IMR-90 (cell line): ENCODE measurements at regions not wholly inside any gene's neighbourhood (a gene's known extent, or its start where the extent isn't known, plus 50 kb on each side); places are given as distances from the start of the nearest gene placed in this dataset.

ENCODE experiments used
- ATAC-seq: fragments of 200-7000 bp; cut with Tn5 transposase; 2 replicates; pipeline ENCODE4 v1.9.1; 2020; ENCODE audit warnings: low read depth, mild to moderate bottlenecking, moderate library complexity
- BruUV-seq: library from RNA; stranded (reverse); fragments of 400-500 nt; replicated peaks from 2 replicates; lab custom pipeline; 2021; lab: Mats Ljungman, UMichigan
- CTCF ChIA-PET: fragments of 300-600 bp; formaldehyde crosslinking; extraction: SDS; loops from one replicate; lab custom pipeline; 2021; ENCODE audit warnings: antibody characterized with exemption; lab: Yijun Ruan, JAX
- POLR2A ChIA-PET: fragments of 300-600 bp; sonication (Branson Sonifier 250); formaldehyde crosslinking; loops from one replicate; lab custom pipeline; 2022; ENCODE audit warnings: antibody characterized with exemption; ENCODE audit not compliant: unreplicated experiment; lab: Charles Lee
- DNase-seq: peaks from one replicate; pipeline ENCODE4 v3.0.0; 2013
- H2AFZ ChIP-seq: replicated peaks from 2 replicates; pipeline ENCODE3; 2013; ENCODE audit warnings: low read length, mild to moderate bottlenecking; ENCODE audit not compliant: poor library complexity
- H2AK5ac ChIP-seq: 2 replicates; pipeline ENCODE4 v1.6.1; 2013; ENCODE audit warnings: low read depth, low read length, inconsistent platforms
- H2AK9ac ChIP-seq: replicated peaks from 2 replicates; pipeline ENCODE3; 2013; ENCODE audit warnings: mild to moderate bottlenecking, low read depth, low read length, moderate library complexity; ENCODE audit not compliant: poor library complexity
- H2BK120ac ChIP-seq: 2 replicates; pipeline ENCODE4 v1.6.1; 2013; ENCODE audit warnings: low read depth, low read length, inconsistent platforms
- H2BK15ac ChIP-seq: 3 replicates; pipeline ENCODE4 v1.6.1; 2013; ENCODE audit warnings: low read depth, low read length, inconsistent platforms
- H2BK20ac ChIP-seq: 2 replicates; pipeline ENCODE4 v1.6.1; 2013; ENCODE audit warnings: low read depth, mild to moderate bottlenecking, inconsistent platforms, low read length, moderate library complexity
- H2BK5ac ChIP-seq: 2 replicates; pipeline ENCODE4 v1.6.1; 2013; ENCODE audit warnings: mild to moderate bottlenecking, low read depth, low read length, inconsistent platforms; ENCODE audit not compliant: poor library complexity, severe bottlenecking
- H3K14ac ChIP-seq: replicated peaks from 2 replicates; pipeline ENCODE4 v1.6.1; 2013; ENCODE audit warnings: low read depth, low read length, inconsistent platforms
- H3K18ac ChIP-seq: 2 replicates; pipeline ENCODE4 v1.6.1; 2013; ENCODE audit warnings: low read depth, low read length, control low read depth
- H3K23ac ChIP-seq: 2 replicates; pipeline ENCODE4 v1.6.1; 2013; ENCODE audit warnings: low read depth, low read length, inconsistent platforms
- H3K27ac ChIP-seq: 2 replicates; pipeline ENCODE4 v1.5.1; 2013; ENCODE audit warnings: mild to moderate bottlenecking, control low read depth, low read length; ENCODE audit not compliant: insufficient read depth
- H3K27me3 ChIP-seq: 2 replicates; pipeline ENCODE4 v1.6.1; 2013; ENCODE audit warnings: low read length; ENCODE audit not compliant: control insufficient read depth, insufficient read depth
- H3K36me3 ChIP-seq: 2 replicates; pipeline ENCODE4 v1.6.1; 2013; ENCODE audit warnings: low read length, mixed read lengths; ENCODE audit not compliant: control insufficient read depth, insufficient read depth
- H3K4ac ChIP-seq: 2 replicates; pipeline ENCODE4 v1.6.1; 2013; ENCODE audit warnings: low read depth, low read length, inconsistent platforms
- H3K4me1 ChIP-seq: 2 replicates; pipeline ENCODE4 v1.6.1; 2013; ENCODE audit warnings: low read length, mixed read lengths; ENCODE audit not compliant: control insufficient read depth, insufficient read depth
- H3K4me2 ChIP-seq: 2 replicates; pipeline ENCODE4 v1.6.1; 2013; ENCODE audit warnings: low read depth, mild to moderate bottlenecking, control low read depth, low read length, moderate library complexity
- H3K4me3 ChIP-seq: 2 replicates; pipeline ENCODE4 v1.5.1; 2013; ENCODE audit warnings: low read depth, mild to moderate bottlenecking, control low read depth, low read length, moderate library complexity; ENCODE audit not compliant: insufficient read depth
- H3K56ac ChIP-seq: 2 replicates; pipeline ENCODE4 v1.6.1; 2013; ENCODE audit warnings: low read length, inconsistent platforms; ENCODE audit not compliant: insufficient read depth; ENCODE audit errors: extremely low read depth
- H3K79me1 ChIP-seq, 2 experiments: 2 replicates each; pipeline ENCODE4 v1.6.1; 2013; ENCODE audit warnings: low read length in 2 of 2, inconsistent platforms in 1 of 2, low read depth in 1 of 2
- H3K9ac ChIP-seq: 2 replicates; pipeline ENCODE4 v1.6.1; 2013; ENCODE audit warnings: low read depth, low read length, control low read depth
- H3K9me1 ChIP-seq: 2 replicates; pipeline ENCODE4 v1.6.1; 2013; ENCODE audit warnings: low read length, inconsistent platforms; ENCODE audit not compliant: insufficient read depth
- H3K9me3 ChIP-seq: 2 replicates; pipeline ENCODE4 v1.6.1; 2013; ENCODE audit warnings: low read length; ENCODE audit not compliant: control insufficient read depth, insufficient read depth
- H4K20me1 ChIP-seq: 2 replicates; pipeline ENCODE4 v1.6.1; 2013; ENCODE audit warnings: low read length, inconsistent platforms; ENCODE audit not compliant: insufficient read depth
- H4K5ac ChIP-seq: 2 replicates; pipeline ENCODE4 v1.6.1; 2013; ENCODE audit warnings: mild to moderate bottlenecking, low read depth, low read length, control low read depth
- H4K8ac ChIP-seq, 2 experiments: 2 replicates each; pipeline ENCODE4 v1.6.1; 2013; ENCODE audit warnings: low read depth in 2 of 2, low read length in 2 of 2, control low read depth in 1 of 2, inconsistent platforms in 1 of 2
- H4K91ac ChIP-seq: 2 replicates; pipeline ENCODE4 v1.6.1; 2013; ENCODE audit warnings: low read depth, low read length, inconsistent platforms; ENCODE audit not compliant: insufficient read depth
- BHLHE40 ChIP-seq: fragments of 150-350 bp; IDR thresholded peaks from 2 replicates; pipeline ENCODE4 v1.6.1; 2016; ENCODE audit warnings: mild to moderate bottlenecking, low read depth, low read length
- MXI1 ChIP-seq: IDR thresholded peaks from 2 replicates; pipeline ENCODE4 v1.6.1; 2012; ENCODE audit warnings: low read depth, mild to moderate bottlenecking, low read length, moderate library complexity, borderline replicate concordance
- WGBS, 2 experiments: methylation state at CpG; one replicate each; pipeline versions ENCODE4 v1.1.5 to v1.1.7; 2013; ENCODE audit warnings: missing lambda C conversion rate in 2 of 2; ENCODE audit not compliant: insufficient read length in 1 of 2; ENCODE audit errors: extremely low coverage in 2 of 2; 5-methylcytosine and 5-hydroxymethylcytosine counted together
- dilution Hi-C: fragments of 300-500 bp; cut with HindIII; formaldehyde crosslinking; loops from one replicate; pipeline ENCODE4 v1.14.3; 2018; ENCODE audit warnings: low sequenced_read_pairs; ENCODE audit not compliant: unreplicated experiment
- in situ Hi-C: fragments of 300-500 bp; cut with MboI; formaldehyde crosslinking; loops from 3 replicates; pipeline ENCODE4 v1.14.3; 2019; ENCODE audit warnings: low sequenced_read_pairs, inconsistent platforms, mixed read lengths
- intact Hi-C: fragments of 100-400 bp; cut with micrococcal nuclease; formaldehyde crosslinking; loops from 2 replicates; pipeline ENCODE4 v1.10.0; 2022
- TF ChIP-seq, protein P1 (sequence below): fragments of 150-350 bp; IDR thresholded peaks from 2 replicates; pipeline ENCODE4 v1.6.1; 2017; ENCODE audit warnings: mild to moderate bottlenecking, antibody characterized with exemption, low read length, low read depth

DNA sequence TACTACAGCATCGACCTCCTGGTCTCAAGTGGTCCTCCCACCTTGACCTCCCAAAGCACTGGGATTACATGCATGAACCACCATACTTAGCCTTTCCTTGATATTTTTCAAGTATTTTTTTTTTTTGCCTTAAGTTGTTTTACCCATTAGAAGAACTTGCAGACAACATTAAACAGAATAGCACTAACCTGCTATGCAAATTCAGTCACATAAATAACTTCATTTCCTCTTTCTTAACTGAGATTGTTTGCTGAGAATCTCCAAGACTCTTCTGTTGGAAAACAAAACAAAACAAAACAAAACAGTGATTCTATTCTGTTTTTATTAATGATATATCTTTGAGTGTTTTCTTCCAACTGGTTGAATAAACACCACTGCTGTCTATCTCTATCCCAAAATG, 115.9 kb upstream of the IFNG-AS1 start:
- Histone ChIP-seq H2AK5ac (no peak overlapping the region), H4K20me1 (no peaks in the 10 kb centered on the region), H4K5ac (no peak overlapping the region), H3K56ac (no peak overlapping the region), H3K79me1 (no peaks in the 10 kb centered on the region), H3K4me3 (no peak overlapping the region), H2AK9ac (no peak overlapping the region), H2BK15ac (no peak overlapping the region), H3K27me3 (no peaks in the 10 kb centered on the region), H3K9me3 (no peaks in the 10 kb centered on the region), H3K27ac (no peak overlapping the region), H2BK5ac (no peak overlapping the region), H3K14ac (no peak overlapping the region), H3K4me2 (no peak overlapping the region), H3K23ac (no peak overlapping the region), H4K8ac (no peak overlapping the region), H2AFZ (no peak overlapping the region), H3K4me1 (no peaks in the 10 kb centered on the region), H2BK20ac (no peak overlapping the region), H3K9me1 (no peaks in the 10 kb centered on the region), H2BK120ac (no peak overlapping the region), H3K36me3 (no peaks in the 10 kb centered on the region), H3K18ac (no peak overlapping the region), H4K91ac (no peak overlapping the region), H3K9ac (no peak overlapping the region), H3K4ac (no peak overlapping the region)
- TF ChIP-seq MXI1 (no peak), BHLHE40 (no peak)
- TF ChIP-seq, protein P1, sequence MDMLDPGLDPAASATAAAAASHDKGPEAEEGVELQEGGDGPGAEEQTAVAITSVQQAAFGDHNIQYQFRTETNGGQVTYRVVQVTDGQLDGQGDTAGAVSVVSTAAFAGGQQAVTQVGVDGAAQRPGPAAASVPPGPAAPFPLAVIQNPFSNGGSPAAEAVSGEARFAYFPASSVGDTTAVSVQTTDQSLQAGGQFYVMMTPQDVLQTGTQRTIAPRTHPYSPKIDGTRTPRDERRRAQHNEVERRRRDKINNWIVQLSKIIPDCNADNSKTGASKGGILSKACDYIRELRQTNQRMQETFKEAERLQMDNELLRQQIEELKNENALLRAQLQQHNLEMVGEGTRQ: no peak
- ATAC-seq: no peak
- in situ Hi-C loops: no loop called here
- POLR2A ChIA-PET: no interaction called here
- no TSS peak for BruUV-seq
- intact Hi-C loops: no loop called here
- no CpG with 5 or more reads among the region's 1 CpG for WGBS, 2 experiments
- no peak for DNase-seq
- dilution Hi-C loops: no loop called here
- CTCF ChIA-PET: interaction anchor here (0.6 kb wide), 1 partner anchor 285 kb away, joined by 5 read pairs; no protein-coding TSS in a partner anchor
